ENCODE measurements at regions not wholly inside any gene's neighbourhood (a gene's known extent, or its start where the extent isn't known, plus 50 kb on each side); places are given as distances from the start of the nearest gene placed in this dataset.

GRCh38 chr18:46289931-46290330 lies 185.7 kb downstream of the HAUS1 start:
- no peak for TF ChIP-seq ZFX (IDR thresholded peaks at IDR 0.05; ENCODE audit: borderline replicate concordance)
- TF ChIP-seq CTCF (IDR thresholded peaks at IDR 0.05): no peak
- H3K27ac ChIP-seq: no peak overlapping the region

DNA sequence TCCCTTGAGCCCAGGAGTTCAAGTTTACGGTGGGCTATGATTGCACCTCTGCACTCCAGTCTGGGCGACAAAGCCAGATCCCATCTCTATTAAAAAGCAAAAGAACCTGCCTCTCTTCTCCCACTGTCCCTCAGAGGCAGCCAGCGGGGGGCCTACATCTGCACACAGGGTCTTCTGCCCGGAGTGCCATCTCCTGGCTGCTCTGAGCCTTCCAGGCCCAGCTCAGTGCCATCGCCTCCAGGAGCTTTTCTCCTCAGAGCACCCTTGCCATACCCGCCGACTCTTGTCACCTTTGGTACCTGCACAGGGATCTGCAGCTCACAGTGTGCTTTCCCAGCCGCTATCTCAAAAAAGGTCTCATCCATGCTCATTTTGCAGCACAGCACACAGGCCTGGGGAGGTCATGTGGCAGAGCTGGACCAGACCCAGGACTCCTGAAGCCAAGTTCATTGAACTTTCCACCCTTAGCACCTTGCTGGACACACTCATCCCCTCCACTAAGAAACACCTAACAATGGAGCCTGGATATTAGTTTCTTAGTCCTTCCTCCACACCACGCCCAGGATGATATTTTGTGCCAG lies 186.3 kb downstream of the HAUS1 start:
- H3K27ac ChIP-seq: no peak overlapping the region
- TF ChIP-seq ZFX (IDR thresholded peaks at IDR 0.05; ENCODE audit: borderline replicate concordance): no peak

DNA sequence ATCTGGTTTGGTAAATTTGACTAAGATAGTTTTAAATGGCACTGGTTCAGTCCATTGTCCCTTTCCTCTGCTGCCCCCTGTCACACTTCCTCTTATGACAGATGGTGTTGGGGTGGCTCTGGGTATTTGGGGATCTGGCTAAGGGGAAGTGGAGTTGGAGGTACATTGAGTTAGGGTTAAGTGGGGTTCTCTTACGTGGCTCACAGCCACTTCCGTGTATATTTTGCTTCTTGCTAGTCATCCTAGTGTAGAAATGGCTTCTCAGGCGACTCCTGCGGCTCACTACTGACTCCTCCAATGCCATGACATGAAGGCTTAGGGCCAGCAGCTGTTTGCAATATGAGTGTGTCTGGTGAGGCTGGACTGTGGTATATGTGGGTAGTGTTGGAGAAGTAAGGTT lies 187.0 kb downstream of the HAUS1 start:
- TF ChIP-seq ZFX (IDR thresholded peaks at IDR 0.05; ENCODE audit: borderline replicate concordance): no peak
- TF ChIP-seq CTCF (IDR thresholded peaks at IDR 0.05): no peak
- H3K27ac ChIP-seq: no peak overlapping the region

- no peak overlapping the region for H3K27ac ChIP-seq
- no peak for TF ChIP-seq CTCF (IDR thresholded peaks at IDR 0.05)
- TF ChIP-seq ZFX (IDR thresholded peaks at IDR 0.05; ENCODE audit: borderline replicate concordance): no peak
Measured at GRCh38 chr18:46293742-46294181, 189.6 kb downstream of the HAUS1 start.

- H3K27ac ChIP-seq: no peak overlapping the region
- TF ChIP-seq ZFX (IDR thresholded peaks at IDR 0.05; ENCODE audit: borderline replicate concordance): no peak
- no peak for TF ChIP-seq CTCF (IDR thresholded peaks at IDR 0.05)
Measured at GRCh38 chr18:46294318-46294717, 190.1 kb downstream of the HAUS1 start.

GRCh38 chr18:46294751-46295150 lies 190.6 kb downstream of the HAUS1 start:
- H3K27ac ChIP-seq: no peak overlapping the region
- TF ChIP-seq ZFX (IDR thresholded peaks at IDR 0.05; ENCODE audit: borderline replicate concordance) (no peak), CTCF (IDR thresholded peaks at IDR 0.05) (no peak)

DNA sequence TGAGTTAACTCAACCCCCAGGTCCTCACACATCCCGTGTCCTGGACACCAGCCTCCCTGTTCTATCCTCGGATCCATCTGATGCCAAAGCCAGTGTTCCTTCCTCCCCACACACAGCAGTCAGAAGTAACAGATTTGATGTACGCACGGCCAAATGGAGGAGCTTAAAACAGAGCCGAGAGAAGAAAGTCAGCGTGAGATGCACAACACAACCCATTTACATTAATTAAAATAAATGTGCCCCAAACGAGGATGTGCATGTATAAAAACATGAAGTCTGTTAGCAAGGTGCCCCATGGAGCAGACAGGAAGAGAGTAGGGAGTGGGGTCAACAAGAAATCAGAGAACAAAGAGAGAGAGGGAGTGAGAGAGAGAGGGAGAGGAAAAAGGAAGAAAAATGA lies 191.2 kb downstream of the HAUS1 start:
- no peak for TF ChIP-seq CTCF (IDR thresholded peaks at IDR 0.05)
- TF ChIP-seq ZFX (IDR thresholded peaks at IDR 0.05; ENCODE audit: borderline replicate concordance): no peak
- H3K27ac ChIP-seq: no peak overlapping the region

- H3K27ac ChIP-seq: no peak overlapping the region
- TF ChIP-seq ZFX (IDR thresholded peaks at IDR 0.05; ENCODE audit: borderline replicate concordance) (no peak), CTCF (IDR thresholded peaks at IDR 0.05) (no peak)
Measured at GRCh38 chr18:46296656-46297055, 192.5 kb downstream of the HAUS1 start.

Data from 22Rv1 (cell line).